ENCODE measurements at regions not wholly inside any gene's neighbourhood (a gene's known extent, or its start where the extent isn't known, plus 50 kb on each side); places are given as distances from the start of the nearest gene placed in this dataset.

GRCh38 chr3:148126956-148127355 is 570.7 kb upstream of the AGTR1 start:
- no peak overlapping the region for H2AK5ac ChIP-seq (ENCODE audit: low read depth, low read length)
- H3K4me2 ChIP-seq (ENCODE audit: low read depth, low read length), result no peak overlapping the region
- H3K9me1 ChIP-seq (ENCODE audit: insufficient read depth, low read length), result no peaks in the 10 kb centered on the region
- DNase-seq (no peak), ATAC-seq (ENCODE audit: low read depth) (no peak)
- H3K4me1 ChIP-seq (ENCODE audit: control insufficient read depth, insufficient read depth, low read length), result no peaks in the 10 kb centered on the region
- no peak overlapping the region for H2BK5ac ChIP-seq (ENCODE audit: low read depth, low read length, poor library complexity, severe bottlenecking)
- no peaks in the 10 kb centered on the region for H3K36me3 ChIP-seq (ENCODE audit: control insufficient read depth, insufficient read depth, low read length)
- H4K8ac ChIP-seq (ENCODE audit: low read depth in 2 of 2, low read length in 2 of 2), result no peak overlapping the region
- no peak for TF ChIP-seq MAZ (IDR thresholded peaks at IDR 0.05; ENCODE audit: borderline replicate concordance, low read depth, low read length)
- TF ChIP-seq FOS (IDR thresholded peaks at IDR 0.05; ENCODE audit: low read depth, low read length), result no peak
- TF ChIP-seq POLR2A (IDR thresholded peaks at IDR 0.05; ENCODE audit: low read depth, low read length), result no peak
- no peak for TF ChIP-seq ELK1 (IDR thresholded peaks at IDR 0.05; ENCODE audit: borderline replicate concordance, low read depth, low read length)
- no peak for TF ChIP-seq CHD1 (IDR thresholded peaks at IDR 0.05; ENCODE audit: low read depth, low read length)
- TF ChIP-seq MXI1 (IDR thresholded peaks at IDR 0.05; ENCODE audit: borderline replicate concordance, low read depth, low read length), result no peak
- TF ChIP-seq RFX5 (IDR thresholded peaks at IDR 0.05; ENCODE audit: low read depth, low read length), result no peak
- no peak for TF ChIP-seq NFE2L2 (IDR thresholded peaks at IDR 0.05; ENCODE audit: low read depth, low read length)
- no peak for TF ChIP-seq RCOR1 (IDR thresholded peaks at IDR 0.05; ENCODE audit: insufficient replicate concordance, low read length)
- no peak for TF ChIP-seq BHLHE40 (IDR thresholded peaks at IDR 0.05; ENCODE audit: low read depth, low read length)
- dilution Hi-C loops (cut with HindIII; ENCODE audit: low sequenced_read_pairs, unreplicated experiment), result no loop called here
- WGBS, 2 experiments (ENCODE audit: extremely low coverage in 2 of 2, insufficient read length in 1 of 2), result no CpG with 5 or more reads among the region's 2 CpGs
- H3K79me1 ChIP-seq (ENCODE audit: low read depth in 1 of 2, low read length in 2 of 2), result no peaks in the 10 kb centered on the region
- intact Hi-C loops (cut with micrococcal nuclease), result no loop called here
- no peak overlapping the region for H2BK120ac ChIP-seq (ENCODE audit: low read depth, low read length)
- no peak overlapping the region for H3K9ac ChIP-seq (ENCODE audit: low read depth, low read length)
- CTCF ChIA-PET, result no interaction called here
- H3K4me3 ChIP-seq (ENCODE audit: insufficient read depth, low read depth, low read length), result no peak overlapping the region
- no peak overlapping the region for H2AFZ ChIP-seq (replicated peaks; ENCODE audit: low read length, poor library complexity)
- POLR2A ChIA-PET (ENCODE audit: unreplicated experiment), result no interaction called here
- H4K20me1 ChIP-seq (ENCODE audit: insufficient read depth, low read length), result no peaks in the 10 kb centered on the region
- no peaks in the 10 kb centered on the region for H3K27me3 ChIP-seq (ENCODE audit: control insufficient read depth, insufficient read depth, low read length)
- no peak overlapping the region for H3K14ac ChIP-seq (replicated peaks; ENCODE audit: low read depth, low read length)
- no peak overlapping the region for H3K23ac ChIP-seq (ENCODE audit: low read depth, low read length)
- H3K9me3 ChIP-seq (ENCODE audit: control insufficient read depth, insufficient read depth, low read length), result no peaks in the 10 kb centered on the region
- H3K18ac ChIP-seq (ENCODE audit: low read depth, low read length), result no peak overlapping the region
- no peak overlapping the region for H4K5ac ChIP-seq (ENCODE audit: low read depth, low read length)
- no TSS peak for BruUV-seq (replicated peaks)
- H2BK20ac ChIP-seq (ENCODE audit: low read depth, low read length), result no peak overlapping the region
- no peak overlapping the region for H3K4ac ChIP-seq (ENCODE audit: low read depth, low read length)
- H2AK9ac ChIP-seq (replicated peaks; ENCODE audit: low read depth, low read length, poor library complexity), result no peak overlapping the region
- in situ Hi-C loops (cut with MboI; ENCODE audit: low sequenced_read_pairs), result no loop called here
- no peak overlapping the region for H2BK15ac ChIP-seq (ENCODE audit: low read depth, low read length)
- no peak overlapping the region for H4K91ac ChIP-seq (ENCODE audit: insufficient read depth, low read depth, low read length)
- no peak overlapping the region for H3K27ac ChIP-seq (ENCODE audit: insufficient read depth, low read length)
- no peak overlapping the region for H3K56ac ChIP-seq (ENCODE audit: extremely low read depth, insufficient read depth, low read length)

Data from IMR-90 (cell line).